AG09309 (cell line): ENCODE measurements at regions not wholly inside any gene's neighbourhood (a gene's known extent, or its start where the extent isn't known, plus 50 kb on each side); places are given as distances from the start of the nearest gene placed in this dataset.
"Not testable (repeated sequence)": the region's sequence is repeated elsewhere in the genome, so short reads cannot be mapped to it uniquely, and the experiment has no call there.

Experiments used
- DNase-seq: peaks from one replicate; pipeline ENCODE4 v3.0.0-alpha.2; 2010; ENCODE audit warnings: low read depth
- H3K4me3 ChIP-seq: 2 replicates; pipeline ENCODE4 v1.5.1; 2011; ENCODE audit warnings: mild to moderate bottlenecking, low read depth, low read length, moderate library complexity; ENCODE audit not compliant: control insufficient read depth
- CTCF ChIP-seq: IDR thresholded peaks from 2 replicates; pipeline ENCODE4 v1.5.1; 2011; ENCODE audit warnings: mild to moderate bottlenecking, low read depth, low read length, inconsistent platforms; ENCODE audit not compliant: insufficient read depth, control insufficient read depth; ENCODE audit errors: missing control alignments

DNA sequence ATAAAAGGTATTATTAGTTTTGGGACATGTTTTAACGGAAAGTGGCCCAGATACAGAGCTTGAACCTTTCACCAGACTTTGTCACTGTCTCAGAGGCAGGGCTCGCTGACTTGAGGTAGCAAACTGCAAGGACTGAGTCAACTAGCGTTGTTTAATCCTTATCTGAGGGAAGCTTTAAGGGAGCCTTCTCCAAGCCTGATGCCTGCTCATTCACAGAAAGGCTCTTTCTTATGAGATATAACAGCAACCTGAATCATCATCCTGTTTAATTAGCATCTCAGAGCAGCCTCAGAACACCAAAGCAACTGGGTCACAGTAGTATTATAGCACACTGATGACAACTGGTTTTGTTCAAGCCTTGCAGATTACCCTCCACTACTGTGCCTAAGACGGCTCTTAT lies 54.2 kb upstream of the CYP2D6 start:
- no peak for TF ChIP-seq CTCF
- DNase-seq: no peak
- no peak overlapping the region for H3K4me3 ChIP-seq

DNA sequence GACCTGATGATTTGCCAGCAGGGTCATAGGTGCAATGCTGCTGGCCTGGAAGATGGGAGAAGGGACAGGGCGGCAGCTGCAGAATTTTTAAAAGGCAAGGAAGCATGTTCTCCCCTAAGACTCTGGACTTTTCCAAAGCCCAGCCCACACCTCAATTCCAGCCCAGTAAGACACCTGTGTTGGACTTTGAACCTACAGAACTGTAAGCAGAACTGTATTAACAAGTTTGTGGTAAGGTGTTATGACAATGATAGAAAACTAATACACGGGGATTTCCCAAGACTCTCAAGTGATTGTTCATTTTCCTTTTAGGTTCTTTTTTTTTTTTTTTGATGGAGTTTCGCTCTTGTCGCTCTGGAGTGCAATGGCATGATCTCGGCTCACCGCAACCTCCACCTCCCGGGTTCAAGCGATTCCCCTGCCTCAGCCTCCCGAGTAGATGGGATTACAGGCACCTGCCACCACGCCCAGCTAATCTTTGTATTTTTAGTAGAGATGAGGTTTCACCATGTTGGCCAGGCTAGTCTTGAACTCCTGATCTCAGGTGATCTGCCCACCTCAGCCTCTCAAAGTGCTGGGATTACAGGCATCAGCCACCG lies 53.0 kb upstream of the CYP2D6 start:
- H3K4me3 ChIP-seq, DNase-seq: not testable (repeated sequence)

- TF ChIP-seq CTCF: no peak
- no peak for DNase-seq
- H3K4me3 ChIP-seq: no peak overlapping the region
Measured at GRCh38 chr22:42180349-42180842, 49.8 kb upstream of the CYP2D6 start.
